ENCODE measurements at regions not wholly inside any gene's neighbourhood (a gene's known extent, or its start where the extent isn't known, plus 50 kb on each side); places are given as distances from the start of the nearest gene placed in this dataset.

GRCh38 chr13:99704390-99704789 lies 203.1 kb downstream of the TM9SF2 start:
- TF ChIP-seq POLR2A (IDR thresholded peaks at IDR 0.05; ENCODE audit: extremely low read depth, insufficient read length) = no peak
- no peak for TF ChIP-seq CTCF (IDR thresholded peaks at IDR 0.05; ENCODE audit: low read depth, low read length)
- TF ChIP-seq MAX (IDR thresholded peaks at IDR 0.05; ENCODE audit: low read depth, low read length) = no peak
- no peak for TF ChIP-seq MYC (IDR thresholded peaks at IDR 0.05; ENCODE audit: low read depth, low read length)
- H3K4me3 ChIP-seq (ENCODE audit: low read depth, low read length) = no peak overlapping the region
- no peak for DNase-seq (ENCODE audit: low read depth)

- no peak for DNase-seq (ENCODE audit: low read depth)
- no peak overlapping the region for H3K4me3 ChIP-seq (ENCODE audit: low read depth, low read length)
- no peak for TF ChIP-seq MYC (IDR thresholded peaks at IDR 0.05; ENCODE audit: low read depth, low read length)
Measured at GRCh38 chr13:99703908-99704307, 202.6 kb downstream of the TM9SF2 start.

- no peak overlapping the region for H3K4me3 ChIP-seq (ENCODE audit: low read depth, low read length)
- DNase-seq (ENCODE audit: low read depth) = no peak
- no peak for TF ChIP-seq CTCF (IDR thresholded peaks at IDR 0.05; ENCODE audit: low read depth, low read length)
- no peak for TF ChIP-seq MAX (IDR thresholded peaks at IDR 0.05; ENCODE audit: low read depth, low read length)
- no peak for TF ChIP-seq MYC (IDR thresholded peaks at IDR 0.05; ENCODE audit: low read depth, low read length)
- no peak for TF ChIP-seq POLR2A (IDR thresholded peaks at IDR 0.05; ENCODE audit: extremely low read depth, insufficient read length)
Measured at GRCh38 chr13:99702687-99703319, 201.5 kb downstream of the TM9SF2 start.

- TF ChIP-seq CTCF (IDR thresholded peaks at IDR 0.05; ENCODE audit: low read depth, low read length) = no peak
- no peak for TF ChIP-seq MYC (IDR thresholded peaks at IDR 0.05; ENCODE audit: low read depth, low read length)
- TF ChIP-seq POLR2A (IDR thresholded peaks at IDR 0.05; ENCODE audit: extremely low read depth, insufficient read length) = no peak
- no peak for TF ChIP-seq MAX (IDR thresholded peaks at IDR 0.05; ENCODE audit: low read depth, low read length)
- no peak for DNase-seq (ENCODE audit: low read depth)
- H3K4me3 ChIP-seq (ENCODE audit: low read depth, low read length) = no peak overlapping the region
Measured at GRCh38 chr13:99700468-99700867, 199.2 kb downstream of the TM9SF2 start.

GRCh38 chr13:99698816-99699099 lies 197.5 kb downstream of the TM9SF2 start:
- no peak overlapping the region for H3K4me3 ChIP-seq (ENCODE audit: low read depth, low read length)
- TF ChIP-seq CTCF (IDR thresholded peaks at IDR 0.05; ENCODE audit: low read depth, low read length) (no peak), MAX (IDR thresholded peaks at IDR 0.05; ENCODE audit: low read depth, low read length) (no peak), POLR2A (IDR thresholded peaks at IDR 0.05; ENCODE audit: extremely low read depth, insufficient read length) (no peak), MYC (IDR thresholded peaks at IDR 0.05; ENCODE audit: low read depth, low read length) (no peak)
- DNase-seq (ENCODE audit: low read depth) = no peak

- H3K4me3 ChIP-seq (ENCODE audit: low read depth, low read length) = no peak overlapping the region
- TF ChIP-seq MAX (IDR thresholded peaks at IDR 0.05; ENCODE audit: low read depth, low read length) (no peak), MYC (IDR thresholded peaks at IDR 0.05; ENCODE audit: low read depth, low read length) (no peak), POLR2A (IDR thresholded peaks at IDR 0.05; ENCODE audit: extremely low read depth, insufficient read length) (no peak), CTCF (IDR thresholded peaks at IDR 0.05; ENCODE audit: low read depth, low read length) (no peak)
- no peak for DNase-seq (ENCODE audit: low read depth)
Measured at GRCh38 chr13:99698010-99698815, 196.9 kb downstream of the TM9SF2 start.
